ENCODE measurements at regions not wholly inside any gene's neighbourhood (a gene's known extent, or its start where the extent isn't known, plus 50 kb on each side); places are given as distances from the start of the nearest gene placed in this dataset.
"Not testable (repeated sequence)": the region's sequence is repeated elsewhere in the genome, so short reads cannot be mapped to it uniquely, and the experiment has no call there.

DNA sequence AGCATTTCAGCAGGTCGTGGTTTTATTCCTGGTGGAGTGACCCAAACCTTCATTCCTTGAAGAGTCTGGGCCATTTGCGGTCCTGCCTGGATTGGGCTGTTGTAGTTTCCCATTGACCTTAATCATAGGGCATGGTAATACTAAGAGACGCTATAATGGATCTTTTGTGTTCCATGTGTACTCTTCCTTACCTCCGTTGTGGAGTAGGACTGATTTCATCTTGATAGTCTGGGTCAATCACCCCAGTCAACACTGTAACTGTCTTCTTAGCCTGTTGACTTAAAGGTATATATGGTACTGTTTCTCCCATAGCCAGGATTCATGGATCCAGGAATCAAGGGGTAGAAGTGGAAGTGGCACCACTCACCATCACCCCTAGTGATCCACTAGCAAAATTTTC, 643.6 kb downstream of the PLOD2 start:
- DNase-seq, result not testable (repeated sequence)

- no peak for DNase-seq
Measured at GRCh38 chr3:145518639-145519038, 642.3 kb downstream of the PLOD2 start.

DNA sequence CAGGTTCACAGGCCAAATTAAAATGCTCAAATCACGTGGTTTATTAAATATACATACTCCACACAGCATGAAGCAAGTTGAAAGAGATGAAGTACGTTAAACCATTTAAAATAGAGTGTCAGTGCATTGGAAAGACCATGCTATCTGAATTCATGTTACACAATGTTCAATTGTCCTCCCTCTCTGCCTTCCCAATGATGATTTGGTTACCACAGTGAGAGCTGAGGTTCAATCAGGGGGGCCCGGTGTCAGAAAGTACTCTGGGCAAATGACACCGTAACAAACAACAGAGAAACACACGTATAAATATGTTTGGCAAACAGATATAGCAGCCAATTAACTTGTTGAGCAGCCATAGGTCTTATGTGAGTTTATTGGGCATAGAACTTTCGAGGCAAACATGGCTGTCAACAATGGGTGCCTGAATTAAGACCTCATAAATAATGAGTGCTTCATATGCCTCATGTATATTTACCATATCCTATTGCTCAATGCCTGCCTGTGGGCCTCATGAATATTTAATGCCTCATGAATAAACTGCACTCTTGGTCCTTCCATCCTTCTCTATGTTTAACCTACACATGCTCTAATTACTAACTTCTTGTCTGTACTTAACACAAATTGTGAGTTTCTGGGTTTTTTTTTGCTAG, 641.5 kb downstream of the PLOD2 start:
- no peak for DNase-seq

DNA sequence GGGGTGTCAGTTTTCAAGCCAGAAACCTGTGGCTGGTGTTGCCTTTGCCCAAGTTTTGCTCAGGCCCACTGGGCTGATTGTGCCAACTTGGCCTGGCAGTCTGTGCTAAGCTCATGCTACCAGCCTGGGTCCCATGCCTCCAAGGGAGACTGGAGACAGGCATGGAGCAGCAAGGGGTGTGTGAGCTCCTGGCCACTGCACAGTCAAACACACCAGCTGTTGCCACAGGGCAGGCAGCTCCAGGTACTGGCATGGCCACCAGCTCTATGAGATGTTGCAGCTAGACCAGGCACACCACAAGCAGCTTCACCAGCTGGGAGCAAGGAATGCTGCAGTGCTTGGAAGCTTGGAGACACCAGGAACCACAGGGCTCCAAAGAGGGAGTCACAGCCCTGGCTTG, 638.8 kb downstream of the PLOD2 start:
- no peak for DNase-seq

GRCh38 chr3:145522893-145523651, 637.9 kb downstream of the PLOD2 start:
- DNase-seq, result no peak

- no peak for DNase-seq
Measured at GRCh38 chr3:145531548-145531947, 629.4 kb downstream of the PLOD2 start.

- DNase-seq, result no peak
Measured at GRCh38 chr3:145533696-145534095, 627.3 kb downstream of the PLOD2 start.

DNA sequence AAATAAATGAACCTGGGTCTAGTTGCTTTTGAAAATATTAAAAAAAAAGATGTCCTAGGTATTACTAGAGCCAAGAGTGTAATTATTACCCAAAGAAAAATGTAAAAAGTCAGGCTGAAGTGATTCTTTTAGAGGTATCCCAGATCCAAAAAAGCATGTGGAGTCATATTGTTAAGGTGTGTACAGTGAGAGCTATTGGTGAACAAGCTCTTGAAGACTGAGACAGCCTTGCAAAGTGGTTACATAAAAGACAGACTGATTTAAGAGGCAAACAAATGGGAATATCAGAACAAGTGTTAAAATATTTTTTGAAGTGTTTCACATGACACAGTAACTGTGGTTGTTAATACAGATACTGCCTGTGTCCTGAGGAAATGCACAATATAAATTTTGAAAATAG, 624.5 kb downstream of the PLOD2 start:
- no peak for DNase-seq

DNA sequence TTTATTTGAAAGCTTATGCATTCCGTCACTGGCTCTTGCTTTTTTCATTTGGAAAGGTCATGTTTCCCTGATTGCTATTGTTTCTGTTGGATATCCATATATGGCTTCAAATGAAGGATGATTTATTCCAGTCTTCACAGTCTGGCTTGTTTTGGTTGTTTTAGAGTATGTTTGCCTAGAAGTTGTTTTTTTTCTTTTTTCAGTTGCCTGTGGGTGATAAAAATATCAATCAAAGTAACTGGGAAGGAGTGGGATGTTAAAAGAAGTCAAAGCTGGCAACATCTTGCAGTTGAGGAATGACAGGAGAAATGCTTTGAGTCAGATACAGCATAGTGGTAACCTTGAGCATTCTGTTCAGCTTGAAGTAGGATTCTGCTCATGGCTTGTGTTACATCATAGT, 610.5 kb downstream of the PLOD2 start:
- no peak for DNase-seq

DNA sequence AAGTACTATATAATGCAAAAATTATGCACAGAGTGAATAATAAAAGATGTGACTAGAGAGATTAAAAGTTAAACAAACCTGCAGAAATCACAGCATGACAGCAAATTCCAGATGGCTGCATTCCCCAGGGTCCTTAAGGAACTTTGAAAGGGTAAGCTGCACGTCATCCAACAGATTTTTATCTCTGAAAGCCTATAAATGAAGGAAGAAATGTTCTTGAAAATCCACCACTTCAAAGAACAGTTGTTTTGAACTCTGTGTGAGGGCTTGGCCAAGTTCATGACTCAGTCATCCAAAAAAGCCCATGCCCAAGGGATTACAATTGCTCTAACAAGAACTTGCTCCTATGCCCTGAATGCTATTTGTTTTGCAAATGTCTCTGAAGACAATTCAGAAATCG, 603.6 kb downstream of the PLOD2 start:
- no peak for DNase-seq

DNA sequence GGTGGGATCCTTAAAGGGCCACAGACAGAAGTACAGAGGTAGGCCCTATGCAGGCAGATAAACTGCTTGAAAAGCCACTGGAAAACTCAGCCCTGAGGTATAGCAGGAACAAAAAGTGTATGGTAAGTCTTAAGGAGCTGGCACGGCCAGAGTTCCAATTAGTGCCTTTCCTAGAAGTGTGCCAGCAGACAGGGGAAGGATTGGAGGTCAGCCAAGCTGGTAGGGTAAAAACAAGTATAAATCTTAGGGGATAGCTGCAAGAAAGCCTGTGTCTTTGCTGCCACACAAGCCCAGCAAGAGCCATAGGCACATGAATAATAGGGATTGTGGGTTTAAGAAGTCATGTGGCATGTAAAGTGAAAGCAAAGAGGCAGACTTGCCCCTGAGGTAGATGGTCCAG, 582.5 kb downstream of the PLOD2 start:
- no peak for DNase-seq

GRCh38 chr3:145581694-145582093, 579.3 kb downstream of the PLOD2 start:
- no peak for DNase-seq

GRCh38 chr3:145604851-145605250, 556.1 kb downstream of the PLOD2 start:
- DNase-seq, result no peak

DNA sequence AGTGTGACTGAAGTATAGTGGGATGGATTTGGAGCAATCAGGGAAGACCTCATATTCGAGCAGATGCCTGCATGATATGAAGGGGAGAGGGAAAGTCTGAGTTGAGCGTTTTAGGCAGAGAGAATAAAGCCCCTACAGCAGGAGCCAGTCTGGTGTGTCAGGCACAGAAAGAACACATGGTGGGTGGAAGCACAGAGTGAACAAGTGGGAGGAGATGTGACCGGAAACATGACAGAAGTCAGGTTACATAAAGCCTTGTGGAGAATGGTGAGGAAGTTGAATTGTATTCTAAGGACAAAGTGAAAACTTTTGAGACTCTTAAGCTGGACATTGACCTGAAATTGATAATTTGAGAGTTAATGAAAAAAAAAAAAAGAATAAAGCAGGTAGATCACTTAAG, 541.0 kb downstream of the PLOD2 start:
- DNase-seq, result no peak

DNA sequence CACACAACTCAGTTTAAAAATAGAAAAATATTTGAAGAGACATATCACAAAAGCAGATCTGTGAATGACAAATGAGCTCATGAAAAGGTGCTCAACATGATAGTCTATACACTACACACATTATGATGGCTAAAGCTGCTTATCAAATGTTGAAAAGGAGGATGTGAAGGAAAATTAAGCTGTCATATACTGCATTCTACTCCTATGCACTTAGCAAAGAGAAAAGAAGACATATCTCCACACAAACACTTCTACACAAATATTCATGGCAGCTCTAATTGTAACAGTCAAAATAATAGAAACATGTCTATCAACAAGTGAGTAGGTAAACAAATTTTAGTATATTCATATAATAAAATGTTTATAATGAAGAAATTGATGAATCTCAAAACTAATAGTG, 540.5 kb downstream of the PLOD2 start:
- no peak for DNase-seq

GRCh38 chr3:145623349-145623748, 537.6 kb downstream of the PLOD2 start:
- no peak for DNase-seq

- DNase-seq, result no peak
Measured at GRCh38 chr3:145628211-145628610, 532.8 kb downstream of the PLOD2 start.

DNA sequence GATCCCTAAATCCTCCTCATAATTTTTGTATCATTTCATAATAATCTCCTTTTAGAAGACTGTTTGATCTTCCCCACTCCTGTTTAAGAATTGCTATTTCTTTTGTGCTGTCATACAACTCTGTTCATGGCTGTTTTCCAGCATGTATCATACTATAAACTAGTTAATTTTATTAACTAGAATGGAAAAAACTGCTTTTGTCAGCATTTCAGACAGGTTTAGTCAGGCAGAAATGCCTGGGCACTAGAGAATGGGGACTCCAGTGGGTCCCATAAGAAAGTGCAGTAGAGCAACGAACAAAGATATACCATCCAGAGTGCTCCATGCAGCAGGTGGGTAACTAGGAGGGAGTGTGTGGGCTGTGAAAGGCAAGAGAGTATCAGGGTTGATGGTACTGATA, 523.9 kb downstream of the PLOD2 start:
- DNase-seq, result no peak

- DNase-seq, result no peak
Measured at GRCh38 chr3:145639003-145639606, 521.9 kb downstream of the PLOD2 start.

DNA sequence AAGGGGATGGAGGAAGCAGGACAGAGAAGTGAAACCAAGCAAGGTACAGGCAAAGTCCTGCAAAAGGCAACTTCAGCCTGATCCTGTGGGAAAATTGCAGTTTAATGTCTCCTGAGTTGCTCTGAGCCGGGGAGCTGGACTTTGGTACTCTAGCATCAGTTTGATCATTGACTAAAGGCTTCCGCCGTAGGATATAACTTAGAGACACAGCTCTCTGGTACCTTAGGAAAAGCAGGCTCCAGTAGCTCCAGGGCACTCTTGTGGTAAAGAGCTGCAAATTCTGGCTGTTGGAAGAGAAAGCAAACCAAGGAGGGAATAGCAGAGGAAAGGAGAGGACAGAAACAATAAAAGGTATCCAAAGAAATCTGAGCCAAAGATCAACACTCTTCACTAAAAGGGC, 521.1 kb downstream of the PLOD2 start:
- no peak for DNase-seq

- DNase-seq, result no peak
Measured at GRCh38 chr3:145648396-145648795, 512.6 kb downstream of the PLOD2 start.

GRCh38 chr3:145649368-145649887, 511.6 kb downstream of the PLOD2 start:
- DNase-seq, result no peak

- no peak for DNase-seq
Measured at GRCh38 chr3:145650170-145650569, 510.8 kb downstream of the PLOD2 start.

GRCh38 chr3:145671121-145671520, 489.9 kb downstream of the PLOD2 start:
- DNase-seq, result no peak
